ENCODE measurements at regions not wholly inside any gene's neighbourhood (a gene's known extent, or its start where the extent isn't known, plus 50 kb on each side); places are given as distances from the start of the nearest gene placed in this dataset.

- Histone ChIP-seq H3K9ac (ENCODE audit: insufficient read depth in 1 of 2, low read depth in 2 of 2, low read length in 2 of 2) (no peak overlapping the region), H3K4me1 (replicated peaks in 1 of 2; ENCODE audit: control insufficient read depth in 2 of 2, insufficient read depth in 2 of 2, low read length in 2 of 2) (peaks cover 0 to 15% of the 10 kb centered on the region in 2 experiments; a peak in 2 of 5 replicates), H3K4me3 (no peak overlapping the region), H3K4me2 (ENCODE audit: insufficient read depth, low read length) (no peak overlapping the region; the same call in 1 of the 2 replicates), H3K36me3 (ENCODE audit: control insufficient read depth, insufficient read depth, low read length) (no peaks in the 10 kb centered on the region), H3K27me3 (ENCODE audit: control insufficient read depth in 2 of 2, insufficient read depth in 2 of 2, low read length in 2 of 2) (no peaks in the 10 kb centered on the region), H3K79me2 (ENCODE audit: control insufficient read depth, insufficient read depth, low read length) (no peaks in the 10 kb centered on the region), H3K9me1 (ENCODE audit: control insufficient read depth, insufficient read depth, low read length) (no peaks in the 10 kb centered on the region), H2AFZ (ENCODE audit: low read depth, low read length) (peak overlapping the region; percentile 40), H4K20me1 (replicated peaks; ENCODE audit: control insufficient read depth, insufficient read depth, low read length) (no peaks in the 10 kb centered on the region), H3K27ac (ENCODE audit: extremely low read depth, low read depth, low read length) (no peak overlapping the region), H3K9me3 (replicated peaks; ENCODE audit: control insufficient read depth, insufficient read depth, low read depth, low read length) (no peaks in the 10 kb centered on the region)
- no TSS peak for BruUV-seq (replicated peaks)
- in situ Hi-C loops (cut with MboI) (no loop called here), intact Hi-C loops (cut with micrococcal nuclease) (no loop called here)
- ChIA-PET CTCF (ENCODE audit: low intra/inter-chr PET ratio) (no interaction called here), POLR2A (interaction anchor here (0.6 to 1.0 kb wide), 2 partner anchors 30 to 52 kb away, joined by 3 read pairs; no protein-coding TSS in a partner anchor)
- TF ChIP-seq MTF1 (CRISPR knock-in tag; IDR thresholded peaks at IDR 0.05; ENCODE audit: borderline replicate concordance) (no peak), CHD4 (IDR thresholded peaks at IDR 0.05; ENCODE audit: insufficient read depth, insufficient replicate concordance, low read depth, low read length, poor library complexity, severe bottlenecking) (no peak), PTRF (tag; IDR thresholded peaks at IDR 0.05) (no peak), CTCF (IDR thresholded peaks at IDR 0.05 in 2 of 3, conservative IDR thresholded peaks at IDR 0.05 in 1 of 3; ENCODE audit: insufficient read depth in 2 of 3, low read depth in 1 of 3, low read length in 3 of 3) (peak in 1 of 3 experiments; percentile 20; a peak in 1 of 6 replicates)
- TF ChIP-seq, protein P1, sequence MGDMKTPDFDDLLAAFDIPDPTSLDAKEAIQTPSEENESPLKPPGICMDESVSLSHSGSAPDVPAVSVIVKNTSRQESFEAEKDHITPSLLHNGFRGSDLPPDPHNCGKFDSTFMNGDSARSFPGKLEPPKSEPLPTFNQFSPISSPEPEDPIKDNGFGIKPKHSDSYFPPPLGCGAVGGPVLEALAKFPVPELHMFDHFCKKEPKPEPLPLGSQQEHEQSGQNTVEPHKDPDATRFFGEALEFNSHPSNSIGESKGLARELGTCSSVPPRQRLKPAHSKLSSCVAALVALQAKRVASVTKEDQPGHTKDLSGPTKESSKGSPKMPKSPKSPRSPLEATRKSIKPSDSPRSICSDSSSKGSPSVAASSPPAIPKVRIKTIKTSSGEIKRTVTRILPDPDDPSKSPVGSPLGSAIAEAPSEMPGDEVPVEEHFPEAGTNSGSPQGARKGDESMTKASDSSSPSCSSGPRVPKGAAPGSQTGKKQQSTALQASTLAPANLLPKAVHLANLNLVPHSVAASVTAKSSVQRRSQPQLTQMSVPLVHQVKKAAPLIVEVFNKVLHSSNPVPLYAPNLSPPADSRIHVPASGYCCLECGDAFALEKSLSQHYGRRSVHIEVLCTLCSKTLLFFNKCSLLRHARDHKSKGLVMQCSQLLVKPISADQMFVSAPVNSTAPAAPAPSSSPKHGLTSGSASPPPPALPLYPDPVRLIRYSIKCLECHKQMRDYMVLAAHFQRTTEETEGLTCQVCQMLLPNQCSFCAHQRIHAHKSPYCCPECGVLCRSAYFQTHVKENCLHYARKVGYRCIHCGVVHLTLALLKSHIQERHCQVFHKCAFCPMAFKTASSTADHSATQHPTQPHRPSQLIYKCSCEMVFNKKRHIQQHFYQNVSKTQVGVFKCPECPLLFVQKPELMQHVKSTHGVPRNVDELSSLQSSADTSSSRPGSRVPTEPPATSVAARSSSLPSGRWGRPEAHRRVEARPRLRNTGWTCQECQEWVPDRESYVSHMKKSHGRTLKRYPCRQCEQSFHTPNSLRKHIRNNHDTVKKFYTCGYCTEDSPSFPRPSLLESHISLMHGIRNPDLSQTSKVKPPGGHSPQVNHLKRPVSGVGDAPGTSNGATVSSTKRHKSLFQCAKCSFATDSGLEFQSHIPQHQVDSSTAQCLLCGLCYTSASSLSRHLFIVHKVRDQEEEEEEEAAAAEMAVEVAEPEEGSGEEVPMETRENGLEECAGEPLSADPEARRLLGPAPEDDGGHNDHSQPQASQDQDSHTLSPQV (IDR thresholded peaks at IDR 0.05) = no peak
- ATAC-seq (peak; percentile 84), FAIRE-seq (no peak), DNase-seq (ENCODE audit: extremely low read depth in 1 of 4, low spot score in 3 of 4) (no peak)
- 9% methylated on average over 8 of the region's 8 CpGs for WGBS (ENCODE audit: insufficient coverage, low coverage, missing lambda C conversion rate)
Observed at GRCh38 chr7:42617806-42618457, 293.9 kb downstream of the C7orf25 start.

All from K562 (cell line).